ENCODE measurements at regions not wholly inside any gene's neighbourhood (a gene's known extent, or its start where the extent isn't known, plus 50 kb on each side); places are given as distances from the start of the nearest gene placed in this dataset.
A peak's percentile ranks its signal among the peaks of the same experiment; 100 is the strongest.

- no peak for DNase-seq (ENCODE audit: low read depth)
Measured at GRCh38 chr1:22264464-22265341, 121.8 kb upstream of the WNT4 start.

GRCh38 chr1:22266141-22266540 lies 123.2 kb upstream of the WNT4 start:
- DNase-seq (ENCODE audit: low read depth) = no peak

- no peak for DNase-seq (ENCODE audit: low read depth)
Measured at GRCh38 chr1:22267413-22268175, 124.7 kb upstream of the WNT4 start.

DNA sequence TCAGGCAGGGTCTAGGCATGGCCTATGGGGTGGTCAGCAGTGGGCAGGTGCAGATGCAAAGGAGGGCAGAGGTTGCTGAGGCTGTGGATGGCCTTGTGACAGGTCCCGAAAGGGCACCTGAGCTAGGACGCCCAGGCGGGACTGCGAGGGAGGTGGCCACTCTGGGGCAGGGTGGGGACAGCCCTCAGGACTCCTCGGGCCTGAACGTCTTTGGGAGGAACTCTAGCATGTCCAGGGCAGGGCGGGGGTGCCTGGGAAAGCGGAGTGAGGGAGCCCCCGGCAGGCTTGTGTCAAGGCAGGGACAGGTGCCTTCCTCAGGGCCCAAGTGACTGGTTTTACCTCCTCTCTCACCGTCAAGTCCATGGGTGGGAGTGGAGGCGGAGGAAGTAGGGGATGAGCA lies 125.4 kb upstream of the WNT4 start:
- DNase-seq (ENCODE audit: low read depth) = no peak

GRCh38 chr1:22271847-22272801 lies 129.2 kb upstream of the WNT4 start:
- DNase-seq (ENCODE audit: low read depth) = no peak

GRCh38 chr1:22273686-22274681 lies 131.1 kb upstream of the WNT4 start:
- no peak for DNase-seq (ENCODE audit: low read depth)

DNA sequence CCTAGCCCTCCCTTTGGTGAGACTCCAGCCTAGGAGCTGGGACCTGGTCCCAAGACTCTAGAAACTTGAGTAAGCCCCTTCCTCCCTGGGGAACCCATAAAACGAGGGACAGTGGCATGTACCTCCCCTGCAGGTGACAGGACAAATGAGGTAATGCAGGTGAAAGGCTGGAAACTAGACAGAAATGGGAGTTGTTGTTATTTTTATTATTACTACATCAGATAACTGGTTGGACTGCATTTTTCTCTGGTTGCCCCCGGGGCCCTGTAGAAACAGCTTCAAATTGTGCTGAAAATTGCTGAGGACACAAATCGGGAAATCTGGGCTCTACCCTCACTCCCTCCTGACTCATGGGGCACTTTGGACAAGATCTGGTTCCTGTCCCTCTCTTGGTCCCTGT lies 132.3 kb upstream of the WNT4 start:
- DNase-seq (ENCODE audit: low read depth) = no peak

DNA sequence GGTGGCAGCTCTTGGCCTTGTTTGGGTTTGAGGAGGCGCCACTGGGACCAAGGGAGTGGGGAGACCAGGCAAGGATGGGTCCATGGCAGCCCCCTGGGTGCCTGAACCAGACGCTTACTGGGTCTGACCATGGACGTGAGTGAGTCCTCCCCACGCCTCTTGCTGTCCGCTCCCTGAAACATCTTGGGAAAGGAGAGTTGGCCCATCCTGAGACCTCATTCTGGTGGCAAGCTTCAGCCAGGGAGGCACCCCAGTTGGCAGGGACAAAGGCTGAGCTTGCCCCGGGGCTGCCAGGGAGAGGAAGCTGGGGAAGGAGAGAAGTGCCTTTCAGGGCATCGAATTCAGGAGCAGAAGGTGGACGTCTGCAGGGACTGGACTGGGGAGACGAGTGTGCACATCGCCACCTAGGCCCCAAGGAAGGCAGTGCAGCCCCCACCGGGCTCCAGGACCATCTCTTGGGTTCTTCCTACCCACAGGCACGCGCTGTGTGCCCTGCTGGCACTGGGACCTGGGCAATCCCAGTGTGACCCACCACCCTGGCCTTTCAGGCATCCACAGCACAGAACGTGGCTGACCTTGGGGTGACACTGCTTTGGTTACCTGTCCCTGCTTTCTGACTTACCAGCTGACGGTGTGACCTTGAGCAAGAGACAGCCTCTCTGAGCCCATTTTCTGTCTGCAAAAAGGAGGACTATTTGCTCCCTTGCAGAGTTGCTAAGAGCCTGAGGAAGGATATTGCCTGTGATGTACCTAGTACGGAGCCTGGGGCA lies 132.9 kb upstream of the WNT4 start:
- peak; percentile 2 for DNase-seq (ENCODE audit: low read depth)

DNA sequence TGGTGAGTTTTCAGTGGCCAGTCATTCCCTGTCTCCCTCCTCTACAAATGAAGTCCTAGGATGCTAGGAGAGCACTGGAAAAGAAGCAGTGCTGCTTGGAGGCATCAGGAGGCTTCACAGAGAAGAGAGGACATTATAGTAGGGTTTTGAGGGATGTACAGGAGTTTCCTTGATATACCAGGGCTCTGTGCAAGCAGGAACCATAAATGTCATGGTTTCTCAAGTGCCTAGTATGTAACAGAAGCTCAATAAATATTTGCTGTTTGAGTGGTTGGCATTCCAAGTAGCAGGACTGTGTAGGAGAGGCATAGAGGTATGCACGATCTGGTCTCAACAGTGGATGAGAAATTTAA lies 133.5 kb upstream of the WNT4 start:
- DNase-seq (ENCODE audit: low read depth) = no peak

DNA sequence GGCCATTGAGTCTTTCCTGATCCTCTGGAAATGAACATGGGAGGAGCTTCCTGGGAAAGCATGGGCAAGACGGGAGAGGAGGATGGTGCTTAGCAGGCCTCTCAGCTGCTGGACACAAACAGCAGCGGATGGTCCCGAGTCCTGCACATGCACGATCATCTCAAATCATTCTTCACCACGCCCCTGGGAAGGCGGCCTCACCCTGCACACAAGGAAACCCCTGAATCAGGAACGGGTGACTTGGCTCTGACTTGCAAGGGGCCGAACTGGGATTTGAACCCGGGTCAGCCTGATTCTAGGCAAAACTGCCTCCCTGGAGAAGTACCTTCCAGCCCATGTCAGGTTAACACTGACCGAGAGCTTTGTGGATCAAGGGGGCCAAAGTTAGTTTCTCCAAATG lies 134.8 kb upstream of the WNT4 start:
- DNase-seq (ENCODE audit: low read depth) = no peak

GRCh38 chr1:22279735-22280134 lies 136.8 kb upstream of the WNT4 start:
- no peak for DNase-seq (ENCODE audit: low read depth)

- no peak for DNase-seq (ENCODE audit: low read depth)
Measured at GRCh38 chr1:22280526-22280925, 137.6 kb upstream of the WNT4 start.

- no peak for DNase-seq (ENCODE audit: low read depth)
Measured at GRCh38 chr1:22281521-22282363, 138.8 kb upstream of the WNT4 start.

GRCh38 chr1:22282364-22282995 lies 139.6 kb upstream of the WNT4 start:
- DNase-seq (ENCODE audit: low read depth) = no peak

DNA sequence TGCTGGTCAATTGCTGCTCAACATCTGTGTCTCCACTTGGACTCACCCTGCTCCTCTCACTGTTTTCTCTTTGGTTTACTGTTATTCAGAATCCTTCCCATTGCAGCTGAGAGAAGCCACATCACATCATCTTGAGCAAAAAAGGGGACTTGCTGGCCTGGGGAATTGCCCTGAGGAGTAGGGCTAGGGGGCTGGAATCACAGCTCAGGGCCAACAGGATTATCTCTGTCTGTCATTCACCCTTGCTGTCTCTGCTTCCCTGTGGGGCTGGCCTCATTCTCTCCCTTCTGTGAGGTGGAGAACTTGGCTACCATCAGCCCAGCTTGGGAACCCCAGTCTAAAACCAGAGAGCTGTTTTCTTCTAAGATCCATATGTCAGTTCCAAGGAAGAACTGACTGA lies 140.7 kb upstream of the WNT4 start:
- no peak for DNase-seq (ENCODE audit: low read depth)

GRCh38 chr1:22284236-22284635 lies 141.3 kb upstream of the WNT4 start:
- DNase-seq (ENCODE audit: low read depth) = no peak

GRCh38 chr1:22284906-22285548 lies 142.1 kb upstream of the WNT4 start:
- no peak for DNase-seq (ENCODE audit: low read depth)

Measured in stimulated activated CD4-positive, alpha-beta T cell treated with anti-CD3 and anti-CD28 coated beads, Interleukin-2, amount 100 ng/mL, for 4 hours (primary cell).